ENCODE measurements at regions not wholly inside any gene's neighbourhood (a gene's known extent, or its start where the extent isn't known, plus 50 kb on each side); places are given as distances from the start of the nearest gene placed in this dataset.

DNA sequence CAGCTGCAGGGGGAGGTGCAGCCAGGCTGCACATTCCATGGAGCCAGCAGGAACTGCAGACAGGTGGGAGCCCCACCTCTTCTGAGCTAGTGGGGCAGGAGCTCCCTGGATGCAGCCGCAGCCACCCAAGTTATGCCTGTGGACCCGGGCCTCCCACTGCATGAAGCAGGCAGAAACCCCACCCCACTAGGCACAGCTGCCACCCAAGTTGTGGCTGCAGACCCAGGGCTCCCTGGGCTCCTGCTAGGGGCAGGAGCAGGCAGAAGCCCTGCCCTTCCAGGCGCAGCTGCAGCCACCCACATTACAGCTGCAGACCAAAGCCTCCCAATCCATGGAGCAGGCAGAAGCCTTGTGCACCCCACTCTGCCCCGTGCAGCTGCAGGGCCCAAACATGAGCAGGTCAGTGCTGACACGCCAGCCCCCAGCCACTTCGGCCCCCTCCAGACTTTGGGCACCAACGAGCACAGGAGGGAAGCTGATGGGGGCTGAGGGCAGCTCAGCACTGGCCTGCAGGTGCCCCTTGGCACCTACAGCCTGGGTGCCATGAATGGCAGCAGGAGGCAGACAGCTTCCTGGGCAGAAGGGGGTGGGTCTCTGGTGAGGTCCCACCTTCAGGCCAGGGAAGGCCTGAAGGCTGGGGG lies 106.9 kb downstream of the C9orf50 start:
- H3K27ac ChIP-seq (replicated peaks): no peak overlapping the region
- DNase-seq (ENCODE audit: low read depth in 1 of 2, low spot score in 1 of 2): no peak
- TF ChIP-seq, protein P1, sequence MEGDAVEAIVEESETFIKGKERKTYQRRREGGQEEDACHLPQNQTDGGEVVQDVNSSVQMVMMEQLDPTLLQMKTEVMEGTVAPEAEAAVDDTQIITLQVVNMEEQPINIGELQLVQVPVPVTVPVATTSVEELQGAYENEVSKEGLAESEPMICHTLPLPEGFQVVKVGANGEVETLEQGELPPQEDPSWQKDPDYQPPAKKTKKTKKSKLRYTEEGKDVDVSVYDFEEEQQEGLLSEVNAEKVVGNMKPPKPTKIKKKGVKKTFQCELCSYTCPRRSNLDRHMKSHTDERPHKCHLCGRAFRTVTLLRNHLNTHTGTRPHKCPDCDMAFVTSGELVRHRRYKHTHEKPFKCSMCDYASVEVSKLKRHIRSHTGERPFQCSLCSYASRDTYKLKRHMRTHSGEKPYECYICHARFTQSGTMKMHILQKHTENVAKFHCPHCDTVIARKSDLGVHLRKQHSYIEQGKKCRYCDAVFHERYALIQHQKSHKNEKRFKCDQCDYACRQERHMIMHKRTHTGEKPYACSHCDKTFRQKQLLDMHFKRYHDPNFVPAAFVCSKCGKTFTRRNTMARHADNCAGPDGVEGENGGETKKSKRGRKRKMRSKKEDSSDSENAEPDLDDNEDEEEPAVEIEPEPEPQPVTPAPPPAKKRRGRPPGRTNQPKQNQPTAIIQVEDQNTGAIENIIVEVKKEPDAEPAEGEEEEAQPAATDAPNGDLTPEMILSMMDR (IDR thresholded peaks at IDR 0.05; ENCODE audit: insufficient read depth, low read length): no peak
- no peak for TF ChIP-seq GABPA (IDR thresholded peaks at IDR 0.05; ENCODE audit: low read depth)
- TF ChIP-seq POLR2AphosphoS5 (IDR thresholded peaks at IDR 0.05; ENCODE audit: low read depth): no peak
- no peak for TF ChIP-seq SPI1 (IDR thresholded peaks at IDR 0.05; ENCODE audit: borderline replicate concordance, low read depth)
- TF ChIP-seq, protein P2, sequence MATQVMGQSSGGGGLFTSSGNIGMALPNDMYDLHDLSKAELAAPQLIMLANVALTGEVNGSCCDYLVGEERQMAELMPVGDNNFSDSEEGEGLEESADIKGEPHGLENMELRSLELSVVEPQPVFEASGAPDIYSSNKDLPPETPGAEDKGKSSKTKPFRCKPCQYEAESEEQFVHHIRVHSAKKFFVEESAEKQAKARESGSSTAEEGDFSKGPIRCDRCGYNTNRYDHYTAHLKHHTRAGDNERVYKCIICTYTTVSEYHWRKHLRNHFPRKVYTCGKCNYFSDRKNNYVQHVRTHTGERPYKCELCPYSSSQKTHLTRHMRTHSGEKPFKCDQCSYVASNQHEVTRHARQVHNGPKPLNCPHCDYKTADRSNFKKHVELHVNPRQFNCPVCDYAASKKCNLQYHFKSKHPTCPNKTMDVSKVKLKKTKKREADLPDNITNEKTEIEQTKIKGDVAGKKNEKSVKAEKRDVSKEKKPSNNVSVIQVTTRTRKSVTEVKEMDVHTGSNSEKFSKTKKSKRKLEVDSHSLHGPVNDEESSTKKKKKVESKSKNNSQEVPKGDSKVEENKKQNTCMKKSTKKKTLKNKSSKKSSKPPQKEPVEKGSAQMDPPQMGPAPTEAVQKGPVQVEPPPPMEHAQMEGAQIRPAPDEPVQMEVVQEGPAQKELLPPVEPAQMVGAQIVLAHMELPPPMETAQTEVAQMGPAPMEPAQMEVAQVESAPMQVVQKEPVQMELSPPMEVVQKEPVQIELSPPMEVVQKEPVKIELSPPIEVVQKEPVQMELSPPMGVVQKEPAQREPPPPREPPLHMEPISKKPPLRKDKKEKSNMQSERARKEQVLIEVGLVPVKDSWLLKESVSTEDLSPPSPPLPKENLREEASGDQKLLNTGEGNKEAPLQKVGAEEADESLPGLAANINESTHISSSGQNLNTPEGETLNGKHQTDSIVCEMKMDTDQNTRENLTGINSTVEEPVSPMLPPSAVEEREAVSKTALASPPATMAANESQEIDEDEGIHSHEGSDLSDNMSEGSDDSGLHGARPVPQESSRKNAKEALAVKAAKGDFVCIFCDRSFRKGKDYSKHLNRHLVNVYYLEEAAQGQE (IDR thresholded peaks at IDR 0.05; ENCODE audit: insufficient replicate concordance, low read depth): no peak
- H3K4me3 ChIP-seq (replicated peaks; ENCODE audit: insufficient read depth, low read length): no peak overlapping the region
- no peaks in the 10 kb centered on the region for H3K27me3 ChIP-seq (ENCODE audit: insufficient read depth, poor library complexity, severe bottlenecking)

DNA sequence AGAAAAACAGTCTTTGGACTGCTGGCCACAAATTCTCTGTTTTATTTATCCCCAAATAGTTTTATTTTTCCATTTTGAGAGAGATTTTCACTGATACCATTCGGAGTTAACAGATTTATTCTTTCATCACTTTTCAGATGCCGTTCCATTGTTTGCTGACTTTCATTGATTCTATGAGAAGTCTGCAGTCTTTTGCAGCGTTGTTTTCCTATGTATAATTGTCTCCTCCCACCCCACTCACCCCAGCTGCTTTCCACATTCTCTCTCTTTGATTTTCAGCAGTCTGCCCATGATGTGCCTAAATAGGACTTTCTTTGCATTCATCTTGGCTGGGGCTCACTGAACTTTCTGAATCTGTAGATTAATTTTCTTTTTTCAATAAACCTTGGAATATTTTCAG lies 107.6 kb downstream of the C9orf50 start:
- Histone ChIP-seq H3K27ac (replicated peaks) (no peak overlapping the region), H3K4me3 (replicated peaks; ENCODE audit: insufficient read depth, low read length) (no peak overlapping the region), H3K27me3 (ENCODE audit: insufficient read depth, poor library complexity, severe bottlenecking) (no peaks in the 10 kb centered on the region)
- TF ChIP-seq SPI1 (IDR thresholded peaks at IDR 0.05; ENCODE audit: borderline replicate concordance, low read depth) (no peak), GABPA (IDR thresholded peaks at IDR 0.05; ENCODE audit: low read depth) (no peak), POLR2AphosphoS5 (IDR thresholded peaks at IDR 0.05; ENCODE audit: low read depth) (no peak)
- TF ChIP-seq, protein P2 (IDR thresholded peaks at IDR 0.05; ENCODE audit: insufficient replicate concordance, low read depth): no peak
- TF ChIP-seq, protein P1 (IDR thresholded peaks at IDR 0.05; ENCODE audit: insufficient read depth, low read length): no peak
- no peak for DNase-seq (ENCODE audit: low read depth in 1 of 2, low spot score in 1 of 2)

DNA sequence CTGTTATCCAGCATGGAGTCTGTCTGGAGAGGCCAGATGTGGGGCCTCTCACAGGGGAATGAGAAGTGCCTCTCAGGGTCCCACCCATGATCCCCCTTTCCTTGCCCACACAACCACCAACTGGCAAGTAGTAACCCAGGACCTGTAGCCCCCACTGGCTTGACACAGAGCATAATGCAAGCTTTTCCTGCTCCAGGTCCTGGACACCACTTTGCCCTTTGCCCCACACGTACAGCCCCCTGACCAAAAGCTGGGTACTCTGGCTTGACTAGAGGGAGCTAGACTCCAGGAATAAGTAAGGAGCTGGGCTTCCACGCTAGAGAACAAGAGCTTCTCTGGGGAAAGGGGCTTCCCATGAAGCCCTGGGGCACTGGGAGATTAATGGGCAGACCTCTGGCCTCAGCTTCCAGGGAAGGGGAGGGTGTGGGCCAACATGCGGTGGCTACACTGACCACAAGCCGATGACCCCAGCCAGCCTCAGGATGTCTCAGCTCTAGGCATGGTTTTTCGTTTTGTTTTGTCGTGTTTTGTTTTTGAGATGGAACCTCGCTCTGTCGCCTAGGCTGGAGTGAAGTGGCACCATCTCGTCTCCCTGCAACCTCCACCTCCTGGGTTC lies 109.5 kb downstream of the C9orf50 start:
- Histone ChIP-seq H3K27me3 (ENCODE audit: insufficient read depth, poor library complexity, severe bottlenecking) (no peaks in the 10 kb centered on the region), H3K27ac (replicated peaks) (no peak overlapping the region), H3K4me3 (replicated peaks; ENCODE audit: insufficient read depth, low read length) (no peak overlapping the region)
- DNase-seq (ENCODE audit: low read depth in 1 of 2, low spot score in 1 of 2): no peak
- TF ChIP-seq, protein P2 (IDR thresholded peaks at IDR 0.05; ENCODE audit: insufficient replicate concordance, low read depth): no peak
- TF ChIP-seq SPI1 (IDR thresholded peaks at IDR 0.05; ENCODE audit: borderline replicate concordance, low read depth) (no peak), POLR2AphosphoS5 (IDR thresholded peaks at IDR 0.05; ENCODE audit: low read depth) (no peak), GABPA (IDR thresholded peaks at IDR 0.05; ENCODE audit: low read depth) (no peak)
- TF ChIP-seq, protein P1 (IDR thresholded peaks at IDR 0.05; ENCODE audit: insufficient read depth, low read length): no peak

All from HL-60 (cell line).